Esophagus squamous epithelium (tissue), 4 donors: ENCODE measurements at regions not wholly inside any gene's neighbourhood (a gene's known extent, or its start where the extent isn't known, plus 50 kb on each side); places are given as distances from the start of the nearest gene placed in this dataset.

Source experiments
- CTCF ChIP-seq, 6 experiments: fragments of 450-650 bp in 4 of 6; fragments of 200-600 bp in 2 of 6; sonication (generic) in 2 of 6; IDR thresholded peaks; one replicate each; pipeline ENCODE4 v1.5.1; 2016 to 2019; ENCODE audit warnings: antibody characterized with exemption in 6 of 6, mild to moderate bottlenecking in 4 of 6, moderate library complexity in 4 of 6
- POLR2A ChIP-seq, 4 donors: fragments of 450-650 bp; IDR thresholded peaks; one replicate each; pipeline ENCODE4 v1.6.1; 2017; ENCODE audit warnings: antibody characterized with exemption in 4 of 4, mild to moderate bottlenecking in 4 of 4, moderate library complexity in 3 of 4

GRCh38 chr1:198079432-198079951, 77.3 kb upstream of the NEK7 start:
- TF ChIP-seq CTCF (IDR thresholded peaks at IDR 0.05) (no peak), POLR2A (IDR thresholded peaks at IDR 0.05) (no peak)
